Prostate gland (tissue), 2 donors: ENCODE measurements at regions not wholly inside any gene's neighbourhood (a gene's known extent, or its start where the extent isn't known, plus 50 kb on each side); places are given as distances from the start of the nearest gene placed in this dataset.

Experiments
- CTCF ChIP-seq, 4 experiments: fragments of 200-600 bp in 2 of 4; fragments of 450-650 bp in 2 of 4; sonication (generic) in 2 of 4; IDR thresholded peaks; 1 replicate in 3 of 4; 2 replicates in 1 of 4; pipeline ENCODE4 v1.5.1; 2016 to 2019; ENCODE audit warnings: antibody characterized with exemption in 4 of 4, mild to moderate bottlenecking in 2 of 4, moderate library complexity in 2 of 4
- POLR2AphosphoS5 ChIP-seq: sonication (generic); formaldehyde crosslinking; IDR thresholded peaks from one replicate; pipeline ENCODE4 v1.6.1; 2017; ENCODE audit warnings: antibody characterized with exemption

- no peak for TF ChIP-seq CTCF (IDR thresholded peaks at IDR 0.05)
- no peak for TF ChIP-seq POLR2AphosphoS5
These were observed 126.5 kb downstream of the CHST1 start for GRCh38 chr11:45538939-45539338.
